Liver (tissue), 3 donors: ENCODE measurements at regions not wholly inside any gene's neighbourhood (a gene's known extent, or its start where the extent isn't known, plus 50 kb on each side); places are given as distances from the start of the nearest gene placed in this dataset.

Experiments
- ATF3 ChIP-seq: IDR thresholded peaks from 2 replicates; pipeline ENCODE4 v1.6.1; 2016; ENCODE audit warnings: antibody characterized with exemption
- CTCF ChIP-seq: fragments of 150-350 bp; IDR thresholded peaks from 2 replicates; pipeline ENCODE4 v1.5.1; 2017; ENCODE audit warnings: improper control_type of control experiment, low read depth, low read length; ENCODE audit not compliant: missing input control
- TAF1 ChIP-seq: conservative IDR thresholded peaks from 2 replicates; pipeline ENCODE4 v1.6.1; 2016; ENCODE audit warnings: antibody characterized with exemption, mild to moderate bottlenecking
- ZBTB33 ChIP-seq: IDR thresholded peaks from 2 replicates; pipeline ENCODE4 v1.6.1; 2016; ENCODE audit warnings: antibody characterized with exemption
- donor health status: healthy.
- donor health status: healthy.

GRCh38 chr7:145605963-145606362 lies 510.6 kb upstream of the CNTNAP2 start:
- TF ChIP-seq ATF3 (no peak), CTCF (no peak), TAF1 (no peak), ZBTB33 (no peak)
